ENCODE measurements at regions not wholly inside any gene's neighbourhood (a gene's known extent, or its start where the extent isn't known, plus 50 kb on each side); places are given as distances from the start of the nearest gene placed in this dataset.

DNA sequence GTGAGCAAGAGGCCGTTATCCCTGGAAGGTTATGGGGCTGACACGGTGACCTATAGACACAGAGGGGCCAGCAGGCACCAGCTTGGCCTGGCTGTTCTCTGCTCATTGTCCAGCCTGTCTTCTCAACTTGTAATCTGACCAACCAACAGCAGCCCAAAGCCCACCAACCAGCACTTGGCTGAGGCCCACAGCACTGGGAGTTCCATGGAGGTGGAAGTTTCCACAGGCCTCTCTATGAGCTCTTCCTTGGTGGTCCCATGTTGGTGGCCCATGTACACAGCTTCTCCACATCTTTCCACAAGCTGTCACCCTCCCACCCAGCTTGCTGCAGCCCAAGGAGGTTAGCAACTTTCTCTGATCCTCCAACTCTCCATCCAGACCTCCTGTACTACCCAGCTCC is 56.2 kb upstream of the KLHL31 start:
- WGBS, 2 donors = 92 to 100% methylated on average over 2 of the region's 2 CpGs
- no peak for DNase-seq

DNA sequence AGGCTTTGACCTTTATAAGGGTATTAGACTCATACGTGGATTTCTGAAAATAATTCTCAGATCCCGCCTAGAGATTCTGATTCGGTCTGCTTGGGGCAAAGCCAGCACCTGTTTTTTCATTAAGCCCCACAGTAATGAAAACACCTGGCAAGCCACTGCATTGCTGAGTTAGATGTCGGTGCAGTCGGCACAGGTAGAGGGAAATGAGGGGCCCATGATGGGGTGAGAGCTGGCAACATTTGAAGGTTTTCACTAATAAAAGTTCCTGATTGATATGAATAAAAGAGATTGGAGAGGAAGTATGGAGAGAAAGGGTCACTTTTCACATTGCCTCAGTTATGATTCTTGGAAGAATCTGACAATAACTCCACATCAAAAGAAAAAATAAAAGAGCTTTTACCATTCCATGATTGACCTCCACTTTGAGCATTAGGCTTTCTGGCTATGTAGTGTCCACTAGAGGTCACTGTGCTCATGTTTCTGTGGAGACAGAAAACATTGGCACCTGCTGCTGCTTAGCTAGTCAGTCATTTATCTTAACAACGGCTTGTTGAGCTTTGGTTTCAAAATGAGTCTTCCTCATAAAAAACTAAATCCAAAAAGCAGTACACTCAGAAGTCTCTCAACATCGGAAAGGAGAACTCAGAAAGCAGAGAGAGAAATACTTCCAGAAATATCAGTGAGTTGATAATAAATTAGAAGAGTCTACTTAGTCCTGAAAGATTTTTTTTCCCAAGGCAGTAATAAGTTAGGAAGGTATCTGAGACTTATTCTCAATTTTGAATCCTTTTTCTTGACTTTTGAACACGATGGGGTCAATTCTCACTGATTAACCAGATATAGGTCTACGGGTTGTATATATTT is 53.3 kb upstream of the KLHL31 start:
- TF ChIP-seq, protein P1, sequence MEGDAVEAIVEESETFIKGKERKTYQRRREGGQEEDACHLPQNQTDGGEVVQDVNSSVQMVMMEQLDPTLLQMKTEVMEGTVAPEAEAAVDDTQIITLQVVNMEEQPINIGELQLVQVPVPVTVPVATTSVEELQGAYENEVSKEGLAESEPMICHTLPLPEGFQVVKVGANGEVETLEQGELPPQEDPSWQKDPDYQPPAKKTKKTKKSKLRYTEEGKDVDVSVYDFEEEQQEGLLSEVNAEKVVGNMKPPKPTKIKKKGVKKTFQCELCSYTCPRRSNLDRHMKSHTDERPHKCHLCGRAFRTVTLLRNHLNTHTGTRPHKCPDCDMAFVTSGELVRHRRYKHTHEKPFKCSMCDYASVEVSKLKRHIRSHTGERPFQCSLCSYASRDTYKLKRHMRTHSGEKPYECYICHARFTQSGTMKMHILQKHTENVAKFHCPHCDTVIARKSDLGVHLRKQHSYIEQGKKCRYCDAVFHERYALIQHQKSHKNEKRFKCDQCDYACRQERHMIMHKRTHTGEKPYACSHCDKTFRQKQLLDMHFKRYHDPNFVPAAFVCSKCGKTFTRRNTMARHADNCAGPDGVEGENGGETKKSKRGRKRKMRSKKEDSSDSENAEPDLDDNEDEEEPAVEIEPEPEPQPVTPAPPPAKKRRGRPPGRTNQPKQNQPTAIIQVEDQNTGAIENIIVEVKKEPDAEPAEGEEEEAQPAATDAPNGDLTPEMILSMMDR (IDR thresholded peaks at IDR 0.05) = peak; percentile 66 to 86 (median 75)
- no peak for TF ChIP-seq POLR2A (IDR thresholded peaks at IDR 0.05)
- Histone ChIP-seq H3K9me3 (no peaks in the 10 kb centered on the region), H3K27me3 (no peaks in the 10 kb centered on the region), H3K4me1 (no peaks in the 10 kb centered on the region), H3K4me3 (no peak overlapping the region), H3K27ac (peak overlapping the region in 1 of 4 donors; percentile 20), H3K36me3 (replicated peaks in 1 of 2; ENCODE audit: insufficient read depth in 1 of 2, low read depth in 2 of 2) (no peaks in the 10 kb centered on the region)
- intact Hi-C loops (cut with DNase I) = no loop called here
- ATAC-seq = peak; percentile 92
- peak; percentile 55 to 83 (median 72) for DNase-seq
- WGBS, 2 donors = 27 to 29% methylated on average over 9 of the region's 9 CpGs

More for the DNA sequence above, 56.2 kb upstream of the KLHL31 start:
- Histone ChIP-seq H3K36me3 (replicated peaks in 1 of 2; ENCODE audit: insufficient read depth in 1 of 2, low read depth in 2 of 2) (no peaks in the 10 kb centered on the region), H3K27me3 (no peaks in the 10 kb centered on the region), H3K4me3 (no peak overlapping the region), H3K9me3 (no peaks in the 10 kb centered on the region), H3K4me1 (peaks cover 6% of the 10 kb centered on the region), H3K27ac (no peak overlapping the region)
- ATAC-seq = no peak
- intact Hi-C loops (cut with DNase I) = loop anchor here (10.0 kb wide), 1 partner anchor 227 kb away; no protein-coding TSS in a partner anchor
- TF ChIP-seq POLR2A (IDR thresholded peaks at IDR 0.05) = no peak
- TF ChIP-seq, protein P1 (IDR thresholded peaks at IDR 0.05) = no peak

- Histone ChIP-seq H3K4me1 (no peaks in the 10 kb centered on the region), H3K27ac (no peak overlapping the region), H3K4me3 (no peak overlapping the region), H3K9me3 (no peaks in the 10 kb centered on the region), H3K27me3 (no peaks in the 10 kb centered on the region), H3K36me3 (replicated peaks in 1 of 2; ENCODE audit: insufficient read depth in 1 of 2, low read depth in 2 of 2) (no peaks in the 10 kb centered on the region)
- TF ChIP-seq POLR2A (IDR thresholded peaks at IDR 0.05) = no peak
- TF ChIP-seq, protein P1 (IDR thresholded peaks at IDR 0.05) = no peak
- intact Hi-C loops (cut with DNase I) = no loop called here
- ATAC-seq (no peak), DNase-seq (no peak)
- 67 to 90% methylated on average over 1 of the region's 1 CpG for WGBS, 2 donors
Observed at GRCh38 chr6:53717566-53717965, 52.0 kb upstream of the KLHL31 start.

- intact Hi-C loops (cut with DNase I) = no loop called here
- Histone ChIP-seq H3K4me1 (no peaks in the 10 kb centered on the region), H3K9me3 (no peaks in the 10 kb centered on the region), H3K27me3 (no peaks in the 10 kb centered on the region), H3K27ac (no peak overlapping the region), H3K4me3 (no peak overlapping the region), H3K36me3 (replicated peaks in 1 of 2; ENCODE audit: insufficient read depth in 1 of 2, low read depth in 2 of 2) (no peaks in the 10 kb centered on the region)
- WGBS, 2 donors = 32 to 67% methylated on average over 1 of the region's 1 CpG
- no peak for TF ChIP-seq POLR2A (IDR thresholded peaks at IDR 0.05)
- TF ChIP-seq, protein P1 (IDR thresholded peaks at IDR 0.05) = no peak
- DNase-seq (no peak), ATAC-seq (no peak)
Observed at GRCh38 chr6:53715434-53715833, 49.9 kb upstream of the KLHL31 start.
